ENCODE measurements at regions not wholly inside any gene's neighbourhood (a gene's known extent, or its start where the extent isn't known, plus 50 kb on each side); places are given as distances from the start of the nearest gene placed in this dataset.
"Not testable (repeated sequence)": the region's sequence is repeated elsewhere in the genome, so short reads cannot be mapped to it uniquely, and the experiment has no call there.

- Histone ChIP-seq H3K4me3 (no peak overlapping the region), H3K36me3 (no peaks in the 10 kb centered on the region), H3K27me3 (no peaks in the 10 kb centered on the region), H3K9me3 (peaks cover 0 to 10% of the 10 kb centered on the region in 2 donors), H3K27ac (no peak overlapping the region), H3K4me1 (no peaks in the 10 kb centered on the region)
- DNase-seq (ENCODE audit: low spot score in 2 of 2), result peak; percentile 38 to 49
- intact Hi-C loops (cut with DNase I; ENCODE audit: low total_unique reads), result loop anchor here (10.0 kb wide), 1 partner anchor 865 kb away; no protein-coding TSS in a partner anchor
- TF ChIP-seq POLR2A (IDR thresholded peaks at IDR 0.05) (no peak), POLR2AphosphoS5 (IDR thresholded peaks at IDR 0.05) (no peak)
- TF ChIP-seq, protein P1, sequence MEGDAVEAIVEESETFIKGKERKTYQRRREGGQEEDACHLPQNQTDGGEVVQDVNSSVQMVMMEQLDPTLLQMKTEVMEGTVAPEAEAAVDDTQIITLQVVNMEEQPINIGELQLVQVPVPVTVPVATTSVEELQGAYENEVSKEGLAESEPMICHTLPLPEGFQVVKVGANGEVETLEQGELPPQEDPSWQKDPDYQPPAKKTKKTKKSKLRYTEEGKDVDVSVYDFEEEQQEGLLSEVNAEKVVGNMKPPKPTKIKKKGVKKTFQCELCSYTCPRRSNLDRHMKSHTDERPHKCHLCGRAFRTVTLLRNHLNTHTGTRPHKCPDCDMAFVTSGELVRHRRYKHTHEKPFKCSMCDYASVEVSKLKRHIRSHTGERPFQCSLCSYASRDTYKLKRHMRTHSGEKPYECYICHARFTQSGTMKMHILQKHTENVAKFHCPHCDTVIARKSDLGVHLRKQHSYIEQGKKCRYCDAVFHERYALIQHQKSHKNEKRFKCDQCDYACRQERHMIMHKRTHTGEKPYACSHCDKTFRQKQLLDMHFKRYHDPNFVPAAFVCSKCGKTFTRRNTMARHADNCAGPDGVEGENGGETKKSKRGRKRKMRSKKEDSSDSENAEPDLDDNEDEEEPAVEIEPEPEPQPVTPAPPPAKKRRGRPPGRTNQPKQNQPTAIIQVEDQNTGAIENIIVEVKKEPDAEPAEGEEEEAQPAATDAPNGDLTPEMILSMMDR (IDR thresholded peaks at IDR 0.05), result no peak
Observed at GRCh38 chr17:77839698-77840512, 118.6 kb upstream of the TNRC6C start.

DNA sequence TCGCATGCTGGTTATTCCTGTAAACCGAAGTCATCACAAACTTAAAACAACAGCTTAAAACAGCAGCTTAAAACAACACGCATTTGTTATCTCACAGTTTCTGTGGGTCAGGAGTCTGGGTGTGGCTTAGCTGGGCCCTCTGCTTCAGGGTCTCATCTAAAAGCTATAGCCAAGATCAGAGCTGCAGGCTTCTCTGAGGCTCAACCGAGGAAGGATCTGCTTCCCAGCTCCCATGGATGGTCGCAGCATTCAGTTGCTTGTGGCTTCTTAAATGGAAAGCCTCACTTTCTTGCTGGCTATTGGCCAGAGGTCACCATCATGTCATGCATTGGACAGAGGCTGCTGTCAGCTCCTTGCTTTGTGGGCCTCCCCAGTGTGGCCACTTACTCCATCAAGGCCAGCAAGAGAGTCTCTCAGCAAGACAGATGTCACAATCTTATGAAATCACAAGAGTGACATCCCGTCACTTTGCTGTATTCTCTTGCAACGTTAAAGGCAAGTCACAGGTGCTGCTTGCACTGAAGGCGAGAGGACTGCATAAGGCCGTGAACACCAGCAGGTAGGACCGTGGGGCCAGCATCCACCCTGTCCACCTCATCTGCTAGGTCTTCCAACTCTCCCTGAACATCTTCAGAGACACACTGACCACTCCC is 117.9 kb upstream of the TNRC6C start:
- no peaks in the 10 kb centered on the region for H3K36me3 ChIP-seq
- intact Hi-C loops (cut with DNase I; ENCODE audit: low total_unique reads), result loop anchor here (10.0 kb wide), 1 partner anchor 866 kb away; no protein-coding TSS in a partner anchor
- H3K9me3 ChIP-seq, result peaks cover 0 to 10% of the 10 kb centered on the region in 2 donors
- H3K4me3 ChIP-seq, result no peak overlapping the region
- no peak overlapping the region for H3K27ac ChIP-seq
- no peaks in the 10 kb centered on the region for H3K4me1 ChIP-seq
- peak in 1 of 2 donors; percentile 19 for DNase-seq (ENCODE audit: low spot score in 2 of 2)
- TF ChIP-seq, protein P1 (IDR thresholded peaks at IDR 0.05), result no peak
- TF ChIP-seq POLR2AphosphoS5 (IDR thresholded peaks at IDR 0.05) (no peak), POLR2A (IDR thresholded peaks at IDR 0.05) (no peak)
- no peaks in the 10 kb centered on the region for H3K27me3 ChIP-seq

GRCh38 chr17:77841742-77842527 is 116.6 kb upstream of the TNRC6C start:
- TF ChIP-seq, protein P1 (IDR thresholded peaks at IDR 0.05), result no peak
- no peak for TF ChIP-seq POLR2A (IDR thresholded peaks at IDR 0.05)
- no peak for TF ChIP-seq POLR2AphosphoS5 (IDR thresholded peaks at IDR 0.05)
- Histone ChIP-seq H3K9me3 (peaks cover 0 to 7% of the 10 kb centered on the region in 2 donors), H3K4me3 (no peak overlapping the region), H3K27me3 (no peaks in the 10 kb centered on the region), H3K36me3 (no peaks in the 10 kb centered on the region), H3K27ac (no peak overlapping the region), H3K4me1 (no peaks in the 10 kb centered on the region)
- DNase-seq (ENCODE audit: low spot score in 2 of 2), result no peak
- intact Hi-C loops (cut with DNase I; ENCODE audit: low total_unique reads), result loop anchor here (10.0 kb wide), 1 partner anchor 867 kb away; no protein-coding TSS in a partner anchor

DNA sequence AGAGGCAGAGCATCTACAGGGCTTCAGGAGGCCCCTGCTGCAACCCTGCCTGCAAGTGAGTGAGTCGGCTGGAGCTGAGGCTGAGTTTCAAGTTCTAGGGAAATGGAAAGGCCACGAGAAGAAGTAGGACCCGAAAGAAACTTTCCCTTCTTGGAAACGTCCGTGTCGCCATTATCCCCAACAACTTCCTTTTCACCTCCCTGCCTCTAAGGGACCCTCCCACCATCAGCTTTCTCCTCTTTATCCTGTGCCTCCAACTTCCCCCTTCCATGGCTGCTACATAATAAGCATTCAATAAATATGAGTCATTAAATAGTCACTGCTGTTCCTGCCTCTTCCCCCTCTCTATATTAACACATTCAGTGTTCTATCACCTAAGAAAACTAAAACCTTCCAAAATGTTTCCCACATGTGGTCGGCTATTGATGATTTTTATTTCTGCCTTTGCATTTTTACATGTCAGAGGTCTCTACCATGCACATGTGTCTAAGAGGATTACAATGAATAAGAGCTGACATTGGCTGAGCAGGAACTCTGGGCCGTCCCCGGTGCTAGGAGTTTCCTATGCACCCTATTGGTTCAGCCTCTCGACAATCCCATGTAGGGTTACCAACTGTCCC is 115.9 kb upstream of the TNRC6C start:
- Histone ChIP-seq H3K27ac (no peak overlapping the region), H3K36me3 (no peaks in the 10 kb centered on the region), H3K4me3 (no peak overlapping the region), H3K4me1 (no peaks in the 10 kb centered on the region), H3K9me3 (no peaks in the 10 kb centered on the region), H3K27me3 (no peaks in the 10 kb centered on the region)
- intact Hi-C loops (cut with DNase I; ENCODE audit: low total_unique reads), result loop anchor here (10.0 kb wide), 1 partner anchor 868 kb away; no protein-coding TSS in a partner anchor
- no peak for DNase-seq (ENCODE audit: low spot score in 2 of 2)
- TF ChIP-seq, protein P1 (IDR thresholded peaks at IDR 0.05), result no peak
- TF ChIP-seq POLR2AphosphoS5 (IDR thresholded peaks at IDR 0.05) (no peak), POLR2A (IDR thresholded peaks at IDR 0.05) (no peak)

DNA sequence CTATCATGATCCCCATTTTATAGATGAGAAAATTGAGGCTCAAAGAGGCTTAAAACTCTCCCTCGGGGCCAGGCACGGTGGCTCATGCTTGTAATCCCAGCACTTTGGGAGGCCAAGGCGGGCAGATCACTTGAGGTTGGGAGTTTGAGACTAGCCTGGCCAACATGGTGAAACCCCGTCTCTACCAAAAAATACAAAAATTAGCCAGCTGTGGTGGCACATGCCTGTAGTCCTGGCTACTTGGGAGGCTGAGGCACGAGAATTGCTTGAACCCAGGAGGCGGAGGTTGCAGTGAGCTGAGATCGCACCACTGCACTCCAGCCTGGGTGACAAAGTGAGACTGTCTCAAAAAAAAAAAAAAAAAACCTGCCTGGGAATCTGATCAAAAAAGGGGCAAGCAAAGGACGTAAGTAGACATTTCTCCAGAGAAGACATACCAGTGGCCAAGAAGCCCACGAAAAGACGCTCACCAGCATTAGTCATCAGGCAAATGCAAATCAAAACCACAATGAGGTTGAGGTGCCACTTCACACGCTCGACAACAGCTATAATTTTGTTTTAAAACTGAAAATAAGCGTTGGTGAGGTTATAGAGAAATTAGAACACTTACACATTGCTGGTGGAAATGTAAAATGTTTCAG is 115.1 kb upstream of the TNRC6C start:
- intact Hi-C loops (cut with DNase I; ENCODE audit: low total_unique reads), result loop anchor here (10.0 kb wide), 1 partner anchor 869 kb away; no protein-coding TSS in a partner anchor
- H3K27me3 ChIP-seq; H3K9me3 ChIP-seq; DNase-seq (ENCODE audit: low spot score in 2 of 2); H3K27ac ChIP-seq; H3K4me3 ChIP-seq; H3K4me1 ChIP-seq; H3K36me3 ChIP-seq: not testable (repeated sequence)

Data from breast epithelium (tissue), 4 donors.